Coronary artery (tissue), 2 donors: ENCODE measurements at regions not wholly inside any gene's neighbourhood (a gene's known extent, or its start where the extent isn't known, plus 50 kb on each side); places are given as distances from the start of the nearest gene placed in this dataset.

Experiments used
- DNase-seq: peaks from one replicate; pipeline ENCODE4 v3.0.0-alpha.2; 2017; ENCODE audit warnings: low spot score
- H3K27ac ChIP-seq, 2 donors: fragments of 200-600 bp; sonication (generic); one replicate each; pipeline ENCODE4 v1.5.1; 2016 to 2019
- H3K4me3 ChIP-seq: fragments of 200-600 bp; sonication (generic); 2 replicates; pipeline ENCODE4 v1.5.1; 2016; ENCODE audit warnings: mild to moderate bottlenecking, moderate library complexity
- TF ChIP-seq, protein P1 (sequence below): fragments of 200-600 bp; sonication (generic); IDR thresholded peaks from one replicate; pipeline ENCODE4 v1.5.1; 2019; ENCODE audit warnings: antibody characterized with exemption

DNA sequence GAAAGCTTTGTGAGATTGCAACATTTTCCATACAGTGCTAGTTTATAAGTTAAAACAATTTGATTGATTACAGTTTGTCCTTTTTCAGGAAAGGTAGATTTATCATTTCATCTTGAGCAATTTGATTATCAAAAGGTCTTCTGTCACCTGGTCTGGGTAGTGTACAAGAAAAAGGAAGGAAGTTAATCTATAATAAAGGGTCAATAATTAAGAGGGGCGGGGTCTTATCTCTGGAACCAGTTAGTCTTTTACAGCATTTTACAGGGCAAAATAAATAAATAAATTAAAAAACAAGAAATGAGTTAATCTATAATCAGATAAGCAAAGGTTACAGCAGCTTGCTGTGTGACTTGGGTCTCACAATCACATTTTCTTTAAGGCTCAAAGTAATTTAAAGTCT is 277.8 kb upstream of the GYPC start:
- no peak for DNase-seq
- TF ChIP-seq, protein P1, sequence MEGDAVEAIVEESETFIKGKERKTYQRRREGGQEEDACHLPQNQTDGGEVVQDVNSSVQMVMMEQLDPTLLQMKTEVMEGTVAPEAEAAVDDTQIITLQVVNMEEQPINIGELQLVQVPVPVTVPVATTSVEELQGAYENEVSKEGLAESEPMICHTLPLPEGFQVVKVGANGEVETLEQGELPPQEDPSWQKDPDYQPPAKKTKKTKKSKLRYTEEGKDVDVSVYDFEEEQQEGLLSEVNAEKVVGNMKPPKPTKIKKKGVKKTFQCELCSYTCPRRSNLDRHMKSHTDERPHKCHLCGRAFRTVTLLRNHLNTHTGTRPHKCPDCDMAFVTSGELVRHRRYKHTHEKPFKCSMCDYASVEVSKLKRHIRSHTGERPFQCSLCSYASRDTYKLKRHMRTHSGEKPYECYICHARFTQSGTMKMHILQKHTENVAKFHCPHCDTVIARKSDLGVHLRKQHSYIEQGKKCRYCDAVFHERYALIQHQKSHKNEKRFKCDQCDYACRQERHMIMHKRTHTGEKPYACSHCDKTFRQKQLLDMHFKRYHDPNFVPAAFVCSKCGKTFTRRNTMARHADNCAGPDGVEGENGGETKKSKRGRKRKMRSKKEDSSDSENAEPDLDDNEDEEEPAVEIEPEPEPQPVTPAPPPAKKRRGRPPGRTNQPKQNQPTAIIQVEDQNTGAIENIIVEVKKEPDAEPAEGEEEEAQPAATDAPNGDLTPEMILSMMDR: no peak
- H3K4me3 ChIP-seq: no peak overlapping the region
- no peak overlapping the region for H3K27ac ChIP-seq

DNA sequence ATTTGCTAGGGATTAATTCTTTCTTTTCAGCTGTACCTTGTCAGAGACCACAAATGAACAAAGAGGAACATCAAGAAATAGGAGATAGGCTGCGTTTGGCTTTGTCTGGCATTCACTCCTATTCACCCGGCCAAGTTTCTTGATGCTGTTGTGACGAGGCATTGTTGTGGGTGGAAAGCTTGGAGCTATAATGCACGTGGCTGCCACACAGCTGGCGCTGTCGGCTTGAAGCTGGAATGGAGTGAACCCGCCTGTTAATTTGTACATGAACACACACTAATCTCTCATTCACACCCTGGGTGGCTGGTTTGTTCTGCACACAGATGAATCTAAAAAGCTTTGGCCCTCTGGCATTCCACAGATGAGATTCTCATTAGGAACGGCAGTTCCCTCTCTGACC is 274.9 kb upstream of the GYPC start:
- DNase-seq: no peak
- no peak overlapping the region for H3K4me3 ChIP-seq
- TF ChIP-seq, protein P1: no peak
- H3K27ac ChIP-seq: no peak overlapping the region

DNA sequence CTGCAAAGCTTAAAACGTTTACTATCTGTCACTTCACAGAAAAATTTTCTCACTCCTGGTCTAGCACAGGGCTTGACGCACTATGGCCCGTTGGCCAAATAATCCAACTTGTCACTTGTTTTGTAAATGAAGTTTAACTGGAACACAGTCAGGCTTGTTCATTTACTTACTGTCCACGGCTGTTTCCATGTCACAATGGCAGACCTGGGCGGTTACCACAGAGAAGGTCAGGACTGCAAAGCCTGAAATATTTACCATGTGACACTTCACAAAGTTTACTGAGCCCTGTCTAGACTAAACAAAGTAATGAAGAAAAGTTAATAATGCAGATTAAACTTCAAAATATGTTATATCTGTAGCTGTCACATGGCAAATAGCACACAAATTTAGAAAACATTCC is 273.0 kb upstream of the GYPC start:
- Histone ChIP-seq H3K27ac (no peak overlapping the region), H3K4me3 (no peak overlapping the region)
- TF ChIP-seq, protein P1: no peak
- DNase-seq: no peak

- TF ChIP-seq, protein P1: no peak
- no peak for DNase-seq
- Histone ChIP-seq H3K4me3 (no peak overlapping the region), H3K27ac (no peak overlapping the region)
These were observed 272.2 kb upstream of the GYPC start for GRCh38 chr2:126383800-126384199.

DNA sequence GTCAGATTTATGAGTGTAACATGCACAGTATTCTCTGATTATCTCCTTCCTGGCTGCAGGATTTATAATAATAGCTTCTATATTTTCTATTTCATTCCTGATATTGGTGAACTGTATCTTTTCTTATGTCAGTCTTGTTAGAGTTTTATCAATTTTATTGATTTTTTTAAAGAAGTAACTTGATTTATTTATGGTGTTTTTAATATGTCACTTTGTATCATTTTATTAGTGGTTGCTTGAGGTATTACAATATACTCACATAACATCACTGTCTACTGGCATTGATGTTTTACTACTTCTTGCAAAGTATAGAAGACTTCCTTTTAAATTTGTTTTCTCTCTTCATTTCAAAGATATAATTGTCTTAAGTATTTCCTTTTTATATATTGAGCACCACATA is 270.5 kb upstream of the GYPC start:
- TF ChIP-seq, protein P1: no peak
- no peak for DNase-seq
- no peak overlapping the region for H3K4me3 ChIP-seq
- no peak overlapping the region for H3K27ac ChIP-seq

GRCh38 chr2:126385983-126386382 is 270.0 kb upstream of the GYPC start:
- TF ChIP-seq, protein P1: no peak
- Histone ChIP-seq H3K27ac (no peak overlapping the region), H3K4me3 (no peak overlapping the region)
- no peak for DNase-seq

DNA sequence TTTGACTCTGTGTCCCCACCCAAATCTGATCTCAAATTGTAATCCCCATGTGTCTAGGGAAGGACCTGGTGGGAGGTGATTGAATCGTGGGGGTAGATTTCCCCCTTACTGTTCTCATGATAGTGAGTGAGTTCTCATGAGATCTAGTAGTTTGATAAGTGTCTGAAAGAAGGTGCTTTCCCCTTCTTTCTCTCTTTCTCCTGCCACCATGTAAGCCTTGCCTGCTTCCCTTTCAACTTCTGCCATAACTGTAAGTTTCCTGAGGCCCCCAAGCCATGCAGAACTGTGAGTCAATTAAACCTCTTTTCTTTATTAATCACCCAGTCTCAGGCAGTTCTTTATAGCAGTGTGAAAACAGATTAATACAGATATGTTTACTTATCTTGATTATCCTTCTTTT is 266.5 kb upstream of the GYPC start:
- H3K27ac ChIP-seq: no peak overlapping the region
- DNase-seq: no peak

More for the DNA sequence above, 266.5 kb upstream of the GYPC start:
- H3K4me3 ChIP-seq: no peak overlapping the region
- TF ChIP-seq, protein P1: no peak
